ENCODE measurements at regions not wholly inside any gene's neighbourhood (a gene's known extent, or its start where the extent isn't known, plus 50 kb on each side); places are given as distances from the start of the nearest gene placed in this dataset.

GRCh38 chr12:28893856-28894255, 255.2 kb upstream of the FAR2 start:
- no peak for TF ChIP-seq POLR2A (IDR thresholded peaks at IDR 0.05)
- TF ChIP-seq, protein P1, sequence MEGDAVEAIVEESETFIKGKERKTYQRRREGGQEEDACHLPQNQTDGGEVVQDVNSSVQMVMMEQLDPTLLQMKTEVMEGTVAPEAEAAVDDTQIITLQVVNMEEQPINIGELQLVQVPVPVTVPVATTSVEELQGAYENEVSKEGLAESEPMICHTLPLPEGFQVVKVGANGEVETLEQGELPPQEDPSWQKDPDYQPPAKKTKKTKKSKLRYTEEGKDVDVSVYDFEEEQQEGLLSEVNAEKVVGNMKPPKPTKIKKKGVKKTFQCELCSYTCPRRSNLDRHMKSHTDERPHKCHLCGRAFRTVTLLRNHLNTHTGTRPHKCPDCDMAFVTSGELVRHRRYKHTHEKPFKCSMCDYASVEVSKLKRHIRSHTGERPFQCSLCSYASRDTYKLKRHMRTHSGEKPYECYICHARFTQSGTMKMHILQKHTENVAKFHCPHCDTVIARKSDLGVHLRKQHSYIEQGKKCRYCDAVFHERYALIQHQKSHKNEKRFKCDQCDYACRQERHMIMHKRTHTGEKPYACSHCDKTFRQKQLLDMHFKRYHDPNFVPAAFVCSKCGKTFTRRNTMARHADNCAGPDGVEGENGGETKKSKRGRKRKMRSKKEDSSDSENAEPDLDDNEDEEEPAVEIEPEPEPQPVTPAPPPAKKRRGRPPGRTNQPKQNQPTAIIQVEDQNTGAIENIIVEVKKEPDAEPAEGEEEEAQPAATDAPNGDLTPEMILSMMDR (IDR thresholded peaks at IDR 0.05): no peak
- TF ChIP-seq POLR2AphosphoS5 (IDR thresholded peaks at IDR 0.05): no peak
